ENCODE measurements at regions not wholly inside any gene's neighbourhood (a gene's known extent, or its start where the extent isn't known, plus 50 kb on each side); places are given as distances from the start of the nearest gene placed in this dataset.

DNA sequence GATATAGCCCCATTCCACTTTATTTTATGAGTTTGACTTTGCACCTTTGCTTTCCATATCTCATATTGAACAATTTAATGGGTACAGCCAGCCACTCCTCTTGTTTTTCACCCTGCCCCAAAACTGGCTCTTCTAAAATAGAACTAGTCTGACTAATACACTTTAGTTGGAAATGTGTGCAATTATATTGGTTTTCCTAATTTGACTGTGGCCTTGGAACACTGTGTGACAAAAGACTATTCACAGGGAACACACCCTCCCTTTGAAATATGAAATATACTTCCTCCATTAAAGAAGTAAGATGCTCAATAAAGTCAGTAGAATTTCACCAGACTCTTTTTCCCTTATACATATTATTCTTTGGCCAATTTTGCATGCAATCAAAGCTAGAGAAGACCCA is 218.6 kb upstream of the DCN start:
- no peak for DNase-seq (ENCODE audit: low read depth in 2 of 2)

DNA sequence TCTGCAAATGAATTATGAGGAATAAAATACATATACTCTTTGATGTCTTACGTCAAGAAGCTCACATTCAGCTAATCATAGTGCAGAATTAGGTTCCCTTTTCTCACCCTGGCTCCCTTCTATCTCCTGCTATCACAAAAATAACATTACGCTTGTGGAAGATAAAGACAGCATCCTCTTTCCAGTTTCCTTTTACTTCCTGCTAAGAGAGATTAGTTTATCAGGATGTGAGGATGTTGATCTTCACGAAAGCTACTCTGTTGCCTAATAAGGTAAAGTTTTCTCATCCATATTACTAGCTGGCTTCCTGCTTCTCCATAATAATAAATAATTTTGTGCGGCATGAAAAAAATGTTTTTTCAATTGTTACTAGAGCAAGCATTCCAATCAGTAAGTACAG is 217.7 kb upstream of the DCN start:
- no peak for DNase-seq (ENCODE audit: low read depth in 2 of 2)

DNA sequence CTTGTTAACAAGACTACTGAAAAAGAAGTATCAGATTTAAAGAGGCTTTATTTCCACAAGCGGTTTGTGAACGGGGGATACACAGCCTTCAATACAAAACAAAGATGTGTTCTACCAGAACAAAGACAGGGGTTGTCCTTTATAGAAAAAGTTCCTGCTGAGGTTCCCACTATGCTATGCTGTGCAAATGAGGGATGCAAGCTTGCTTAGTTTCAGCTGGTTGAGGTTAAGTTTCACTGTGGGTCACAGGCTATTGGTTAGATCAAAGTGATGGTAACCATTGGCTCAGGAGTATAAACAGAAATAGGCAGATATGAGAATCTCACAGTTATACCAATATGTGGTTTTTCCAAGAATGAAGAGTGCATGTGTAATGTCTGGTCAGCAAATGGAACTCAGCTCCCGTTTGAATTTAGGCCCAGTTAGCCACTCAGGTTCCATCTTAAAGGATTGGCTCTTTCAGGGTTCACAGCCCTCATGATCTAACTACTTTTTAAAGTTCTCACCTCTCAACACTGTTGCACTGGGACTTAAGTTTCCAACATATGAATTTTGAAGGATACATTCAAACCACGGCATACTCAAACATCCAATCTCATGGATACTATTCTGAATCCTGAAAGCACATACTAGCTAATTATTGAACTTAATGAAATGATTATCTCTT is 215.4 kb upstream of the DCN start:
- no peak for DNase-seq (ENCODE audit: low read depth in 2 of 2)

GRCh38 chr12:91396293-91396692 is 213.7 kb upstream of the DCN start:
- no peak for DNase-seq (ENCODE audit: low read depth in 2 of 2)

DNA sequence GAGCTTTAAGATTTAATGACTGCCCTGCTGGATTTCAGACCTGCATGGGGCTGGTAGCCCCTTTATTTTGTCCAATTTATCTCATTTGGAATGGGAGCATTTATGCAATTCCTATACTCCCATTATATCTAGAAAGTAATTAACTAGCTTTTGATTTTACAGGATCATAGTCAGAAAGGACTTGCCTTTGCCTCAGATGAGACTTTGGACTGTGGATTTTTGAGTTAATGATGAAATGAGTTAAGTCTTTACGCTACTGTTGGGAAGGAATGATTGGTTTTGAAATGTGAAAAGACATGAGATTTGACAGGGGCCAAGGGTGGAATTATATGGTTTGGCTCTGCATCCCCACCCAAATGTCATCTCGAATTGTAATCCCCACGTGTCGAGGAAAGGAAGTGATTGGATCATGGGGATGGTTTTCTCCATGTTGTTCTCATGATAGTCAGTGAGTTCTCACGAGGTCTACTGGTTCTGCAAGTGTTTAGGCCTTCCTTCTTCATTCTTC is 213.1 kb upstream of the DCN start:
- no peak for DNase-seq (ENCODE audit: low read depth in 2 of 2)

- DNase-seq (ENCODE audit: low read depth in 2 of 2): no peak
Measured at GRCh38 chr12:91394903-91395302, 212.3 kb upstream of the DCN start.

GRCh38 chr12:91388573-91388972 is 206.0 kb upstream of the DCN start:
- no peak for DNase-seq (ENCODE audit: low read depth in 2 of 2)

GRCh38 chr12:91387461-91388134 is 205.0 kb upstream of the DCN start:
- DNase-seq (ENCODE audit: low read depth in 2 of 2): no peak

GRCh38 chr12:91384806-91385205 is 202.2 kb upstream of the DCN start:
- no peak for DNase-seq (ENCODE audit: low read depth in 2 of 2)

GRCh38 chr12:91384366-91384765 is 201.7 kb upstream of the DCN start:
- DNase-seq (ENCODE audit: low read depth in 2 of 2): no peak

GRCh38 chr12:91383099-91383498 is 200.5 kb upstream of the DCN start:
- no peak for DNase-seq (ENCODE audit: low read depth in 2 of 2)

- peak; percentile 73 to 87 for DNase-seq (ENCODE audit: low read depth in 2 of 2)
Measured at GRCh38 chr12:91382081-91382543, 199.5 kb upstream of the DCN start.

- no peak for DNase-seq (ENCODE audit: low read depth in 2 of 2)
Measured at GRCh38 chr12:91381309-91381804, 198.7 kb upstream of the DCN start.

DNA sequence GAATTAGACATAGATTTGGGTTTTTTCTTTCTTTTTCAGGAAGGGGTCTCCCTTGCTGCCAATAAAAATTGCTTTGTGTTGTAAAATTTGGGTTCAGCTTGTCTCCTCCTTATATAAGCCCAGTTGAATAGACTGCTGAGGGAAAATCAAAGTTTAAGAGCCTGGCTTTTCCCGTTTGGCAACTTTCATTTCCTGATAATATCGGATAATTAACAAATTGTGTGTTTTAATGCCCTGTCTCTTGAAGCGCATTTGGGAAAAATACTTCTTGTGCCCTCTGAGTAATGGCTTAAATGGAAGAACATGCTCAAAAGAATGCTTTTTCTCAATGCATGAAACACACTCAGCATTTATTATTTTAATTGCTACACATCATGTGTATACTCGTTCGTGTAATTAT is 198.0 kb upstream of the DCN start:
- DNase-seq (ENCODE audit: low read depth in 2 of 2): no peak

DNA sequence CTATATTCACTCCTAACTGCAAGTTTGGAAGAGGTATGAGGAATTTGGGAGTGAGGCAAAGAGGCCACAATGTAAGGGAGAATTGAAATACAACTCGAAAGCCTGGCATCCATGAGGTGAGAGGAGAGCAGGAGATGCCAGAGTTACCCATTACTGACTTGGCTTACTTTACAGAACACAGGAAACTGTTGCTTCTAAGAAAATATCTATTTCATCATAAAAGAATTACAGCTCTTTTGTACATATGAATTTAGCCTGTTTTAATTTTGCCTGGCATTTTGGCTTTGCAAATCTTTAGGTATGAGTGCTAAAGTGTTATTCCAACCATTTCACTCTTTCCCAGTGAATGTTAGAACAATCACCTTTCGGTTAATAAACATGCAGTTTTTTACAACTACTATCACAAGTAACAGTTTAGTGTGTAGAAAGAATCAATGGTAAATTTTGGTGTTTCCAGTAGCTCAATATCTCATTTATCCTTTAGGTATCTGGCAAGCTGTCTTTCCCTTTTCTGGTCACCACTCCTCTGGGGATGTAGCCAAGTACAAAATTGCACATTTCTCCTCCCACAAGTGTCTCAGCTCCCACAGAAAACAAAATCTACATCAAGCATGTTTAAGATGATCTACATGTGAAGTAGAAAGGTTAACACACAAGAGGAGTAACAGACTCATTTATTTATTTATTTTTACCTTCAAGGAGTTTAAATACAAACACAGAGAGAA is 196.6 kb upstream of the DCN start:
- DNase-seq (ENCODE audit: low read depth in 2 of 2): no peak

- no peak for DNase-seq (ENCODE audit: low read depth in 2 of 2)
Measured at GRCh38 chr12:91377436-91377835, 194.8 kb upstream of the DCN start.

DNA sequence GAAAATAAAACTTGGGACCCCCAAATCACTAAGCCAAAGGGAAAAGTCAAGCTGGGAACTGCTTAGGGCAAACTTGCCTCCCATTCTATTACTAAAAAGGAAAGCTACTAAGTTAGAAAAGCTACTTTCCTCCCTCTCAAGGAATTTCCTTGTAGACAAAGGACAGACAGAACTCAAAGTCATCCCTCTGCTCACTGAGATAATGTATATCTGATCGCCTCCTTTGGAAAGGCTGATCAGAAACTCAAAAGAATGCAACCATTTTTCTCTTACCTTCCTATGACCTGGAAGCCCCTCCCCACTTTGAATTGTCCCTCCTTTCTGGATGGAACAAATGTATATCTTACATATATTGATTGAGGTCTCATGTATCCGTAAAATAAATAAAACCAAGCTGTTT is 190.5 kb upstream of the DCN start:
- no peak for DNase-seq (ENCODE audit: low read depth in 2 of 2)

DNA sequence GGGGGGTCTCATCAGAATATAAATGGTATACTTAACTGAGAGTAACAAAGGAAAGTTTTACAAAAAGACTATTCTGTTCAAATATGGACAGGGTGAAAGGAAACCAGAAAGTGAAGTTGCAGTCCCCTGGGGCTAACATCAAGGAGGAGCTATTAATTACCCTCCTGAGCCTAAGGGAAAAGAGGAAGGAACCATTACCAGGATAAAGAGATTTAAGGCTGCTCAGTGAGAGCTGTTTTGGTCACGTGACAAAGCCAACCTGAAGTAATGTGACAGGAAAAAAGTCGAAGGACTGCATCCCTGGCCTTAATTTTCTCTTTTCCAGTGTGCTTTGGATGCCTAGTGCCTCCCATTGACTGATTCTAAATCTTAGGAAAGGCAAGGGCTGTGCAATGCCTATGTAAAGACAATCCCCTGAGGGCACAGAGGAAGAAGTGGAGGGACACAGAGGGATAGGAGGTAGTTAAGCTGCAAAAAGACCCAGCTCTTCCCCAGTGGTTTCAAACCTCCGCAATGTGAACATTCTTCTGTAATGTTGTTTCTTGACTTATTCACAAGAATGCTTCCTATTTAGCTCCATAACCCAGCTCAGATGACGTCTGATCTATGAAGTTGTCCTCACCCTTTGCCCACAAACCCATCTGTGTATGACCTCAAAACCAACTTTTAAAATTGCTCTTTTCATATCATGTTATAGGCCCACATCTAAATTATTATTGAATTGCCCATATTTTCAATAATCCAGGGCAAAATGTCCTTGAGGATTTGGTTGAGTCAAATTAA is 187.7 kb upstream of the DCN start:
- no peak for DNase-seq (ENCODE audit: low read depth in 2 of 2)

DNA sequence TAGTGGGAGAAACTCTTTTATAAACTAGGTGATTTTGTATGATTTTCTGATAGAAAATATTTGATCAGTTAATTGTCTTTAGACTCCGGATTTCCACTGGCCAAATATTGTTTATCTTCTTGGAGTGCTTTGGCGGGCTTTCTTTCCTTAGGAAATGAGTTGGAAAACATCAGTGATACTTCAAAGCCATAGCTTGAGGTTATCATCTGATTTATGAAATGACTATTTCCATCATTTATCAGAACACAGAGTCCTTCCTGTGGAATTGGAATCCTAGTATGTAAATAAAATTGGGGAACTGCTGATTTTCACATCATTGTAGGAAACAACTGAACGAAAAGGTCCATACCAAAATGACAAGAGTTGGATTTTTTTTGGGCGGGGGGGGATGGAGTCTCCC is 186.0 kb upstream of the DCN start:
- no peak for DNase-seq (ENCODE audit: low read depth in 2 of 2)

DNA sequence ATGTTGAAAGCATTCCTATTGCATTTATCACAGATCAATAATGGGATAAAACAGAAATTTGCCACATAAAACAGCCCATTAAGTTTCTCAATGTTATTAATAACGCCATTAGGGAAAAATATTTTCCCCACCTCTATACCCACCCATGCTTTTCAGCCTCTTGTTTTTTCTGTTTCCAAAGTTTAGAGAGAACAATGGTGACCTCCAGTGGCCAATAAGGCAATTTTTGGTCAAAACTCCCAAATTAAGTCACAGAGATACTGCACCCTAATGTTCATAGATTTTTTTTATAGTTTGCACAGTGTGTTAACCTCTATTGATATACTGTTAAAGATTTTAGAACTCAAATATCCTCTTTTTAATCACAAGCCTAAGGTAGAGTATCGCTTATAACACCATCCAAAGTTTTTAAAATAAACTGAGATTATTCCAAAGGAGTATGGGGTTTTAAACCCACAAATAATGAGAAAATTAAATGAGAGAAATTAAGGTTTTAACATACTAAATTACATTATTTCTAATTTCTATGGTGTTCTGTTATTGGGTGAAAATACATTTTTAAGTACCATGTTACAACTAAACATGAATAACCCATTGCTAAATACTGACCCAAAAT is 184.7 kb upstream of the DCN start:
- DNase-seq (ENCODE audit: low read depth in 2 of 2): no peak

DNA sequence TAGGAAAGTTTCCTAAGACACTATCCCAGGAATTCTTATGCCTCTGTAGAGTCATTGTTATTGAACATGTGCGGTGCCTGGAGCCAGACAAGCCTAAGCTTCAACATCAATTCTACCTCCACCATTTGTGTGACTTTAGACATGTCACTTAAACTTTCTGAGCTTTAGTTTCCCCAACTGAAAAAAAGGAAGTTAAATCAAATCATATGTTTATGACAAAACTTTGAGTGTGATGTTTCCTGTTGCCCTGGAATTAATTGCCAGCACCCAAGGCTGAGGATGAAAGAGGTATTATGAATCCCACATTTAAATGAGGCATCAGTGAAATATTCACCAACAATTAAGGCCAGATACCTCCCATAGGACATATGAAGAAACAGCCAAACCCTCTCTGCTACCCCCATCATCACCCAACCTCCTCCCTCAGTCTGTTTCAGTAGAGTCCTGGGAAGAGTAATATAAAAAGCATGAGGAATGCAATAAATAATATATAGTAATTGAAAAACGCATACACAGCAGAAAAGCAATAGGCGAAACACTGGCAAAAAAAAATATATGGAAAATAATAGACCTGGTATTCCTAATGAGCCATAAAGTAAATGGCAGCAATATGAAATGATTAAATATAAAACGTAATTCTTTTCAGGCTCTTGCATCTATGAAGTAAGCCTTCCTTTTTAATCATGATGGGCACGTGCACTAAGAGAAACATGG is 182.0 kb upstream of the DCN start:
- DNase-seq (ENCODE audit: low read depth in 2 of 2): no peak

Measured in stimulated activated CD4-positive, alpha-beta T cell treated with anti-CD3 and anti-CD28 coated beads, Interleukin-4, amount 100 ng/mL, for 48 hours (primary cell).